Brain microvascular endothelial cell (primary cell): ENCODE measurements at regions not wholly inside any gene's neighbourhood (a gene's known extent, or its start where the extent isn't known, plus 50 kb on each side); places are given as distances from the start of the nearest gene placed in this dataset.

Experiments
- DNase-seq: peaks from one replicate; pipeline ENCODE4 v3.0.0-alpha.2; 2020
- H3K27ac ChIP-seq: fragments of 250-450 bp; sonication (Bioruptor Pico); 2 replicates; pipeline ENCODE4 v1.5.1; 2020; ENCODE audit warnings: mild to moderate bottlenecking, moderate library complexity
- H3K27me3 ChIP-seq: fragments of 250-450 bp; sonication (Bioruptor Pico); replicated peaks from 2 replicates; pipeline ENCODE4 v1.5.1; 2020; ENCODE audit warnings: mild to moderate bottlenecking
- H3K36me3 ChIP-seq: fragments of 250-450 bp; sonication (Bioruptor Pico); replicated peaks from 2 replicates; pipeline ENCODE4 v1.5.1; 2020; ENCODE audit warnings: mild to moderate bottlenecking
- H3K4me3 ChIP-seq: 2 replicates; pipeline ENCODE4 v1.5.1; 2011; ENCODE audit warnings: low read depth, mild to moderate bottlenecking, control low read depth, low read length, moderate library complexity
- CTCF ChIP-seq: IDR thresholded peaks from 2 replicates; pipeline ENCODE4 v1.5.1; 2011; ENCODE audit warnings: low read depth, mild to moderate bottlenecking, moderate library complexity, low read length, control low read depth, inconsistent platforms; ENCODE audit errors: missing control alignments
- in situ Hi-C: cut with HindIII; loops from 2 replicates; pipeline ENCODE4 v1.10.0; 2017; ENCODE audit warnings: low sequenced_read_pairs, low pct_ligation_motif_present

GRCh38 chr10:3848005-3848774, 63.2 kb upstream of the KLF6 start:
- TF ChIP-seq CTCF, result no peak
- in situ Hi-C loops, result no loop called here
- Histone ChIP-seq H3K27ac (peak overlapping the region; percentile 62), H3K27me3 (no peaks in the 10 kb centered on the region), H3K36me3 (no peaks in the 10 kb centered on the region), H3K4me3 (no peak overlapping the region)
- no peak for DNase-seq

GRCh38 chr10:3846736-3847135, 61.7 kb upstream of the KLF6 start:
- H3K4me3 ChIP-seq, result no peak overlapping the region
- no peak for DNase-seq
- no peaks in the 10 kb centered on the region for H3K36me3 ChIP-seq
- in situ Hi-C loops, result no loop called here
- H3K27me3 ChIP-seq, result no peaks in the 10 kb centered on the region
- no peak for TF ChIP-seq CTCF
- H3K27ac ChIP-seq, result no peak overlapping the region

GRCh38 chr10:3844491-3845025, 59.5 kb upstream of the KLF6 start:
- no peak for DNase-seq
- in situ Hi-C loops, result no loop called here
- Histone ChIP-seq H3K27ac (no peak overlapping the region), H3K27me3 (no peaks in the 10 kb centered on the region), H3K4me3 (no peak overlapping the region), H3K36me3 (no peaks in the 10 kb centered on the region)
- no peak for TF ChIP-seq CTCF

- TF ChIP-seq CTCF, result no peak
- Histone ChIP-seq H3K27ac (no peak overlapping the region), H3K27me3 (no peaks in the 10 kb centered on the region), H3K36me3 (no peaks in the 10 kb centered on the region), H3K4me3 (no peak overlapping the region)
- in situ Hi-C loops, result no loop called here
- DNase-seq, result no peak
Observed at GRCh38 chr10:3838460-3839437, 53.7 kb upstream of the KLF6 start.

GRCh38 chr10:3837647-3838459, 52.8 kb upstream of the KLF6 start:
- in situ Hi-C loops, result no loop called here
- no peaks in the 10 kb centered on the region for H3K27me3 ChIP-seq
- no peak for TF ChIP-seq CTCF
- H3K36me3 ChIP-seq, result no peaks in the 10 kb centered on the region
- no peak for DNase-seq
- H3K4me3 ChIP-seq, result no peak overlapping the region
- no peak overlapping the region for H3K27ac ChIP-seq
